IPS-NIHi7 (cell line): ENCODE measurements at regions not wholly inside any gene's neighbourhood (a gene's known extent, or its start where the extent isn't known, plus 50 kb on each side); places are given as distances from the start of the nearest gene placed in this dataset.
"Not testable (repeated sequence)": the region's sequence is repeated elsewhere in the genome, so short reads cannot be mapped to it uniquely, and the experiment has no call there.

Experiments used
- DNase-seq: peaks from one replicate; pipeline ENCODE4 v3.0.0; 2012; ENCODE audit warnings: mixed read lengths; ENCODE audit errors: extremely low spot score

DNA sequence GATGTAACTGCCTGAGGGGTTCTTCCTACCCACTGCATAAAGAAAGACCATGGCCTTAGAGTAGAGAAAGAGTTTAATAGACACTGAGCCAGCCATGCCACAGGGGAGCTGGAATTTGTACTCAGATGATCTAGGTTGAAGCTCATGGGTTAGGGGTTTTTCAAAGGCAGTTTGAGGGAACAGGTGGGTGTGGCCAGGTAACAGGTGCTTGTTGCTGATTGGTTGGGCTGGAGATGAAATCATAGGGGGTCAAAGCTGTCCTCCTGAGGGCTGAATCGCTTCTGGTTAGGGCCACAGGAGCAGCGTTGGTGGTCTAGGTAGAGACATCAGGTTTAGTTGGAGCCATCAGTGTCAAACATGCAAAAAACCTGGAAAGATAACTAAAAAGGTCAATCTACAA is 59.2 kb upstream of the CSNK1A1L start:
- no peak for DNase-seq

DNA sequence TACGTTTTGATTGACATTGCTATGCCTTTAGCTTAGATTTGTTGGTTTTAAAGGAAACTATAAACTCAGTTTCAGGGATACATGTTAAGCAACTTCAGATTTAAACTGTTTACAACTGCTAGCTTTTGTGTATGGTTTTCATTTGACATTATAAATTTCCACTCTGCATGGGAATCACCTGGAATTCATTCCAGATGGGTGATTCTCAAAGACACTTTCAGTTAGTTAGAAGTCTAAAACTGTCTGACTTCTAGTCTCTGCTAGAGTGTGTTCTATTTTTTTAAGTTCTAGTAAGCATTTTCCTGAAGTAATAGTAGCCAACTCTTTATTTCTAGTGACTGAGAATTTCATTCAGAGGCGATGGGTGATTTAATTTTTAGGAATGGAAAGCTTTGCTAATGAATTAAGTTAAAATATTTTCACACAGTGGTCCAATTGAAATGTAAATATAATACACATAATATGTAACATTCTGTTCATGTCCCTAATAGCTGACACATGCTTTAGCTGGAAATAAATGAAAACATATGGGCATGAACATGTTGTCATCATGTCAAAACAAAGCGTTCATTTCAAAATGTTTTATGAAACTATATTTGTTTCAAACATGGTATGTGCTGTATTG is 58.3 kb upstream of the CSNK1A1L start:
- DNase-seq: no peak

- no peak for DNase-seq
Observed at GRCh38 chr13:37158481-37158880, 53.0 kb upstream of the CSNK1A1L start.

DNA sequence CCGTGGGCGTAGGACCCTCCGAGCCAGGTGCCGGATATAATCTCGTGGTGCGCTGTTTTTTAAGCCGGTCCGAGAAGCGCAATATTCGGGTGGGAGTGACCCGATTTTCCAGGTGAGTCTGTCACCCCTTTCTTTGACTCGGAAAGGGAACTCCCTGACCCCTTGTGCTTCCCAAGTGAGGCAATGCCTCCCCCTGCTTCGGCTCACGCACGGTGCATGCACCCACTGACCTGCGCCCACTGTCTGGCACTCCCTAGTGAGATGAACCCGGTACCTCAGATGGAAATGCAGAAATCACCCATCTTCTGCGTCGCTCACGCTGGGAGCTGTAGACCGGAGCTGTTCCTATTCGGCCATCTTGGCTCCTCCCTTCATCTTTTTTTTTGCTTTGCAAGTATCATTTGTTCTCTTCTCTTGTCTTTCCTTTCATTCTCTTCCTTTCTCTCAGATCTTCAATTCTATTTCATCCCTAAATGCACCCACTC is 50.2 kb upstream of the CSNK1A1L start:
- not testable (repeated sequence) for DNase-seq
